Choroid plexus epithelial cell (primary cell): ENCODE measurements at regions not wholly inside any gene's neighbourhood (a gene's known extent, or its start where the extent isn't known, plus 50 kb on each side); places are given as distances from the start of the nearest gene placed in this dataset.

Experiments
- DNase-seq: peaks from one replicate; pipeline ENCODE4 v3.0.0-alpha.2; 2010; ENCODE audit warnings: low read depth
- H3K4me3 ChIP-seq: 2 replicates; pipeline ENCODE4 v1.5.1; 2011; ENCODE audit warnings: low read depth, mild to moderate bottlenecking, control low read depth, low read length, moderate library complexity
- TF ChIP-seq, protein P1 (sequence below): conservative IDR thresholded peaks from 2 replicates; pipeline ENCODE4 v1.5.1; 2011; ENCODE audit warnings: low read depth, mild to moderate bottlenecking, control low read depth, inconsistent platforms, low read length, moderate library complexity

DNA sequence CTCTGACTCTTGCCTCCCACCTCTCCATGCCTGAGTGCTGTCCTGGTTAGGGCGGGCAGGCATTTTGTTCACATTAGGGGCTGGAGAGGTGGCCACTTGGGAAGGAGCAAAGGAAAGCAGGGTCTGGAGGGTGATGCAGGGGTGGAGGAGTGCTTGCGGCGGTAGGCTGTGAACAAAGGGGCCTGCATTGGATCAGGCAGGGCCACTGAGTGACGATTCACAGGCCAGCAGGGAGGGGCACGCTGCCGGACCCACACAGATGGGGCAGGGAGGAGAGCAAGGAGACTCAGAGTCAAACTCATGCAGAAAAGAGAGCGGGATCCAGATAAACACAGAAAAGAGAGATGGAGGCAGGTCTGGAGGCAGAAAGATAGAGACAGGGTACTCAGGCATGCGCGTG, 58.4 kb upstream of the TBX3 start:
- TF ChIP-seq, protein P1, sequence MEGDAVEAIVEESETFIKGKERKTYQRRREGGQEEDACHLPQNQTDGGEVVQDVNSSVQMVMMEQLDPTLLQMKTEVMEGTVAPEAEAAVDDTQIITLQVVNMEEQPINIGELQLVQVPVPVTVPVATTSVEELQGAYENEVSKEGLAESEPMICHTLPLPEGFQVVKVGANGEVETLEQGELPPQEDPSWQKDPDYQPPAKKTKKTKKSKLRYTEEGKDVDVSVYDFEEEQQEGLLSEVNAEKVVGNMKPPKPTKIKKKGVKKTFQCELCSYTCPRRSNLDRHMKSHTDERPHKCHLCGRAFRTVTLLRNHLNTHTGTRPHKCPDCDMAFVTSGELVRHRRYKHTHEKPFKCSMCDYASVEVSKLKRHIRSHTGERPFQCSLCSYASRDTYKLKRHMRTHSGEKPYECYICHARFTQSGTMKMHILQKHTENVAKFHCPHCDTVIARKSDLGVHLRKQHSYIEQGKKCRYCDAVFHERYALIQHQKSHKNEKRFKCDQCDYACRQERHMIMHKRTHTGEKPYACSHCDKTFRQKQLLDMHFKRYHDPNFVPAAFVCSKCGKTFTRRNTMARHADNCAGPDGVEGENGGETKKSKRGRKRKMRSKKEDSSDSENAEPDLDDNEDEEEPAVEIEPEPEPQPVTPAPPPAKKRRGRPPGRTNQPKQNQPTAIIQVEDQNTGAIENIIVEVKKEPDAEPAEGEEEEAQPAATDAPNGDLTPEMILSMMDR, result no peak
- no peak overlapping the region for H3K4me3 ChIP-seq
- DNase-seq, result no peak

DNA sequence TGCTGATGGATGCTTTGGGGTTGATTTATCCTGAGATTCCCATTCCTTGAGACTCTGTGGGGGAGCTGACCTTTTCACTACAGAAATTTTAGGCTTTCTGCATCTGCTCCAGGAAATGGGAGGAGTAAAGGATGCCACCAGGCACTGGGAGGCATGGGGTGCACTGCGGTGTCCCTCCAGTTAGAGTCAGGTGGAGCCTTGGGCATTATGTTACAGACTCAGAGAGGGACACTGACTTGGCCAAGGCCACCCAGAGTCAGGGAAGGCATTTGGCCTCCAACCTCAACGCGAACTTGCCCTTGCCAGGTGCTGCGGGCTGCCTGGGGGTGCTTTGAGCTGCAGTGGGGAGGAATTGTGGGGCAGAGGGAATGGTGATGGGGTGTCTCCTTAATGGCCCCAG, 58.0 kb upstream of the TBX3 start:
- TF ChIP-seq, protein P1, result no peak
- no peak overlapping the region for H3K4me3 ChIP-seq
- no peak for DNase-seq

DNA sequence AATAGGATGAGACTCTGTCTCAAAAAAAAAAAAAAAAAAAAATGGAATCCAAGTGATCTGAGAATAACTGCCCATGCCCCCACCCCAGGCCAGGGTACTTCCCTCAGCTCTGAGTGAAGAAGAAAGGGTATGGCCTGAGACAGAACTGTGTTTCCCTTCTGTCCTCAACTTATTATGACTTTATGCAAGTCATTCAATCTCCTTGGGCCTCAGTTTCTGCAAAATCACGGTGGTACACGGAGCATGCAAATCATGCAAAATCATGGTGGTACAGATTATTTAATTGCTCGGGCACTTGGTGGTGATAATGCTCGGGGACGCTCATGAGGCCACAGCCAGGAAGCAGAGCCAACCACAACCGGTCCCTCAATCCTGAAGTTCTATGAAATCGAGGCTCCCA, 56.5 kb upstream of the TBX3 start:
- DNase-seq, result no peak
- TF ChIP-seq, protein P1, result no peak
- H3K4me3 ChIP-seq, result no peak overlapping the region

DNA sequence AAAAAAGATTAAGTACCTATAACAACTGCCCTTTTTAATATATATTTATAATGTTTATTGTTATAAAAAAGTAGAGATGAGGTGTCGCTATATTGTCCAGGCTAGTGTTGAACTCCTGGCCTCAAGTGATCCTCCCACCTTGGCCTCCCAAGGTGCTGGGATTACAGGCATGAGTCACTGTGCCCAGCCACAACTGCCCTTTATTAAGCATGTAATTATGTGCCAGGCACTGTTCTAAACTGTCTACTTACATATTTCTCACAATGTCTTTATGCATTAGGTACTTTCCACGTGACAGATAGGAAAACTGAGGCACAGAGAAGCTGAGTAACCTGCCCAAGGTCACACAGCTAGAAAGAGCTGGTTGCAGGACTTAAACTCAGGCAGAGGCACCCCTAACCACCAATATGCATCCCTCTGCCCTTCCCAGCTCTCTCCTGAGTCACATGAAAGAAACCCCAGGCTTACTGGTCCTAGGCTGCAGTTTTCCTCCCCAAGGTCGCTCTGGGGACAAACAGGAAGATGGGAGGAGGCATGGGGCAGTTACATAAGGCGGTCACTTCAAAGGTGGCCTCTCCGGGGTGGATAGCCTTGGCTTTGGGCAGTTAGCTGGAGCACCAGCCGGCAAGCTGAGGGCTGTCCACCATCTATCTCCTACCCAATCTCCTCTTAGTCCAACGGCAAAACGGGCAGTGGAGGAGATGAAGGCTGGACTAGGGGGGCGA, 54.6 kb upstream of the TBX3 start:
- TF ChIP-seq, protein P1, result no peak
- H3K4me3 ChIP-seq, result no peak overlapping the region
- DNase-seq, result no peak

DNA sequence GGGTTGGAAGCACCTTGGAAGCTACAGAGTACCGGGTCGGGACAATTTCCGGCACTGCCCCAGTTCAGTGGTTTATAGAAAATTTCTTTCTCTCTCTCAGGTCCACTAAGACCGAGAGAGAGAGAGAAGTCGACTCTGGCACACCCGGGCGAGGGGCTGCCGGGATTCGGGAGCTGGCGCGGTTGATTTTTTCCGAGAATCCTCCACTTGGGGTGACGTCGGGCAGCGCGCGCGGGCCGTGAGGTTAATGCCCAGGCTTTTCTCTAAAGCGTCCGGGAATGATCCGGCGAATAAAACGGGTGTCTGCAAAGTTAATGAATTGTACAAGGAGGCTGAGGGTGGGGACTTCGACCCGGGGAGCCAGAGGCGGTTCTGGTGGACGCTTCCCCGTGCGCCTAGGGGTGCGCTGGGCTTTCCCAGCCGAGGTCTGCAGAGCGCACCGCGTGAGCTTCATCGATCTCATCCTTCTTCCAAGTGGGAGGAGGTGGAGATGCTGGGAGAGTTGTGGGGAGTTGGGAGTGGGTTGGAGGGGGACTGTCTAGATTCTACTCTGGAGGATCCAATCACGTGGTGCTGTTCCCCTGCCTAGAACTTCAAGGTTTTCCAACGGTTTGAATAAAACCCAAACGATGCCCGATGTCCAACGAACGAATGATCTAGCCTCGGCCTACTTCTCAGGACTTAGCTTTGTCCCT, 51.9 kb upstream of the TBX3 start:
- TF ChIP-seq, protein P1, result no peak
- no peak overlapping the region for H3K4me3 ChIP-seq
- DNase-seq, result no peak

DNA sequence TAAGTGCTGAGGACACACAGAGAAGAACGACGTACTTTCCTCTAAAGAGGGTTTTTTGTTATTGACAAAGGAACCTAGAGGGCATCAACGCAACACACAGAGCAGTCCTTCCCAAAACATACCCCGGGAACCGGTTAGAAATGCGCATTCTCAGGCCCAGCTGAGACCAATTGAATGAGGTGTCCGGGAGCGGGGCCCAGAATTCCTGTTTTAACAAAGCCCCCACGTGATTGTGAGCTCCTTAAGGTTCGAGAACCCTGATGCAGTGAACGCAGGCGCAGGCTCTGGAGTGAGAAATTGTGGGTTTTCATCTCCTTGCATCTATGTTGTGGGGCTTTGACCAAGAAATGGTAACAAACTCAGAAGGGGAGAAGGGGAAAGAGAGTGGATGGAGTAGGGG, 51.0 kb upstream of the TBX3 start:
- no peak overlapping the region for H3K4me3 ChIP-seq
- no peak for DNase-seq

More for the DNA sequence above, 51.0 kb upstream of the TBX3 start:
- TF ChIP-seq, protein P1, result no peak
